NCI-H82 treated with DMSO at 0.1 percent for 48 hours (cell line): ENCODE measurements at regions not wholly inside any gene's neighbourhood (a gene's known extent, or its start where the extent isn't known, plus 50 kb on each side); places are given as distances from the start of the nearest gene placed in this dataset.

Experiments
- DNase-seq: peaks from one replicate; lab custom pipeline; 2025; ENCODE audit not compliant: unreplicated experiment; lab: John Stamatoyannopoulos, UW

- DNase-seq: no peak
Observed at GRCh38 chr12:106006382-106006781, 132.4 kb downstream of the NUAK1 start.

- DNase-seq: no peak
Observed at GRCh38 chr12:106006940-106007339, 131.8 kb downstream of the NUAK1 start.

DNA sequence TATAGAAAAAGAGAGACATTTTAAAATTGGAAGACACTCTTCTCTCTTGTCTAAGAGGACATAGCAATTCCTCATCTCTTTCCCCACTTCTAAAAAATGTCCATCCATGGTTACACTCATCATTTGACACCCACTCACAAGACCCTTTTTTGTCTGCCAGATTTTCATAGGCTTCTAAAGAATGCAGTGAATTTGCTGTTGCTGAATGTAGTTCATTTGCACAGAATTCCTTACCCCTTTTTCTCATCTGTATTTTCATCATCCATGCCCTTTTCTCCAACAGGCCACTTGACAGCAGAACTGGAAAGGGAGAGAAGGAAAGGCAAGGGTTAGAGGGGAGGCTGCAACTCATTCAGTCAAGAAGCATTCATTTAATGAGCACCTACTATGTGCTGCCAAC is 128.0 kb downstream of the NUAK1 start:
- no peak for DNase-seq
